22Rv1 (cell line): ENCODE measurements at regions not wholly inside any gene's neighbourhood (a gene's known extent, or its start where the extent isn't known, plus 50 kb on each side); places are given as distances from the start of the nearest gene placed in this dataset.

ENCODE experiments used
- CTCF ChIP-seq: fragments of 450-650 bp; IDR thresholded peaks from 2 replicates; pipeline ENCODE4 v1.5.1; 2017; ENCODE audit warnings: mild to moderate bottlenecking
- ZFX ChIP-seq: fragments of 450-650 bp; IDR thresholded peaks from 2 replicates; pipeline ENCODE4 v1.6.1; 2017; ENCODE audit warnings: antibody characterized with exemption, borderline replicate concordance

DNA sequence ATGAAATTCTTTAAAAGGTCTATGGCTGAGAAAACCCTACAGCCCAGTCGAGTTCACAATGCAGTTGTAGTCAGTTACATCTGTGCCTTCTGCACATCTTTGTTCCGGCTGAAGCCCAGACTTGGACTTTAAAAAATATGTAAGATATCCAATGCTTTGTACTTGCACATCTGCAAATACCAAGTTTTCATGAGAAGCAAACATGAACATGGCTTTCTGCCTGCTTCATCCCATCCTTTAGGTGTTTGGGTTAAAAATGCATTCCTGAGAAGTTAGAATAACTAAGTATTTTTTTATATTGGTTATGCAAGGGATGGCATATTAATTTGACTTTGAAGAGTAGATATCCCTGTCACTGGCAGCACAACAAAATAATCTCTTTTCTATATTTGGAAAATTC, 528.4 kb downstream of the METTL15 start:
- TF ChIP-seq CTCF (no peak), ZFX (no peak)
